ENCODE measurements at regions not wholly inside any gene's neighbourhood (a gene's known extent, or its start where the extent isn't known, plus 50 kb on each side); places are given as distances from the start of the nearest gene placed in this dataset.

DNA sequence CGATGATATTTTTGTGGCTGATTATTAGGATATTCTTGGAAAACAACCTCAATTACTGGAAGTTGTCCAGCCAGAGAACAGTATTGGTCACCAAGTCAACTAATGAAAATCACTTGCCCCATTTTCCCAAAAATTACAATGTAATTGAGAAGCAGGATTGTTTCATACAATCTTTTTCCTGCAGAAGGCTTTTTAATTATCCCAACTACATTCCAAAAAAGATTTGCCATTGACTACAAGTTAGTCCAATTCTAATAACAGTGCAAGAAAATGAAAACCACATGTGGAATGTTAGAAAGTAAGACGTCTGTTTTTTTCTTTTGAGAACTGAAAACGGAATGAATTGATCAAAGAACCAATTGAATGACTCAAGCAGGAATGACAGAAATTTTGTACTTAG is 1195.8 kb downstream of the SORCS1 start:
- no peak overlapping the region for H3K27ac Mint-ChIP-seq
- no peak overlapping the region for H3K4me3 Mint-ChIP-seq
- no peaks in the 10 kb centered on the region for H3K9me3 Mint-ChIP-seq
- TF ChIP-seq CTCF (IDR thresholded peaks at IDR 0.05; ENCODE audit: unreplicated experiment in 3 of 3), result no peak
- peaks cover 37% of the 10 kb centered on the region for H3K4me1 Mint-ChIP-seq
- no peaks in the 10 kb centered on the region for H3K36me3 Mint-ChIP-seq (ENCODE audit: low read depth)
- no peaks in the 10 kb centered on the region for H3K27me3 Mint-ChIP-seq (ENCODE audit: low read depth)

GRCh38 chr10:105967256-105967655 is 1197.2 kb downstream of the SORCS1 start:
- no peak for TF ChIP-seq CTCF (IDR thresholded peaks at IDR 0.05; ENCODE audit: unreplicated experiment in 3 of 3)
- H3K27me3 Mint-ChIP-seq (ENCODE audit: low read depth), result no peaks in the 10 kb centered on the region
- H3K27ac Mint-ChIP-seq, result no peak overlapping the region
- no peaks in the 10 kb centered on the region for H3K9me3 Mint-ChIP-seq
- peaks cover 29% of the 10 kb centered on the region for H3K4me1 Mint-ChIP-seq
- no peaks in the 10 kb centered on the region for H3K36me3 Mint-ChIP-seq (ENCODE audit: low read depth)
- H3K4me3 Mint-ChIP-seq, result no peak overlapping the region

GRCh38 chr10:105965141-105965540 is 1199.4 kb downstream of the SORCS1 start:
- no peaks in the 10 kb centered on the region for H3K9me3 Mint-ChIP-seq
- H3K27me3 Mint-ChIP-seq (ENCODE audit: low read depth), result no peaks in the 10 kb centered on the region
- no peak overlapping the region for H3K27ac Mint-ChIP-seq
- no peaks in the 10 kb centered on the region for H3K36me3 Mint-ChIP-seq (ENCODE audit: low read depth)
- peaks cover 22% of the 10 kb centered on the region for H3K4me1 Mint-ChIP-seq
- no peak overlapping the region for H3K4me3 Mint-ChIP-seq
- no peak for TF ChIP-seq CTCF (IDR thresholded peaks at IDR 0.05; ENCODE audit: unreplicated experiment in 3 of 3)

GRCh38 chr10:105964009-105964408 is 1200.5 kb downstream of the SORCS1 start:
- Mint-ChIP-seq H3K27ac (no peak overlapping the region), H3K4me3 (no peak overlapping the region), H3K36me3 (ENCODE audit: low read depth) (no peaks in the 10 kb centered on the region)

GRCh38 chr10:105963334-105963884 is 1201.1 kb downstream of the SORCS1 start:
- Mint-ChIP-seq H3K27me3 (ENCODE audit: low read depth) (no peaks in the 10 kb centered on the region), H3K4me3 (no peak overlapping the region), H3K4me1 (peaks cover 11% of the 10 kb centered on the region), H3K36me3 (ENCODE audit: low read depth) (no peaks in the 10 kb centered on the region), H3K27ac (peak overlapping the region in 1 of 3 experiments; percentile 21), H3K9me3 (no peaks in the 10 kb centered on the region)
- no peak for TF ChIP-seq CTCF (IDR thresholded peaks at IDR 0.05; ENCODE audit: unreplicated experiment in 3 of 3)

More at GRCh38 chr10:105964009-105964408, 1200.5 kb downstream of the SORCS1 start:
- Mint-ChIP-seq H3K4me1 (peaks cover 11% of the 10 kb centered on the region), H3K27me3 (ENCODE audit: low read depth) (no peaks in the 10 kb centered on the region), H3K9me3 (no peaks in the 10 kb centered on the region)
- TF ChIP-seq CTCF (IDR thresholded peaks at IDR 0.05; ENCODE audit: unreplicated experiment in 3 of 3), result no peak

GRCh38 chr10:105956550-105956949 is 1208.0 kb downstream of the SORCS1 start:
- H3K36me3 Mint-ChIP-seq (ENCODE audit: low read depth), result no peaks in the 10 kb centered on the region
- H3K4me3 Mint-ChIP-seq, result no peak overlapping the region
- TF ChIP-seq CTCF (IDR thresholded peaks at IDR 0.05; ENCODE audit: unreplicated experiment in 3 of 3), result no peak
- H3K27me3 Mint-ChIP-seq (ENCODE audit: low read depth), result no peaks in the 10 kb centered on the region
- H3K9me3 Mint-ChIP-seq, result no peaks in the 10 kb centered on the region
- H3K4me1 Mint-ChIP-seq, result peaks cover 11% of the 10 kb centered on the region
- H3K27ac Mint-ChIP-seq, result no peak overlapping the region
